Activated naive CD8-positive, alpha-beta T cell treated with anti-CD3 and anti-CD28 coated beads for 36 hours (primary cell): ENCODE measurements at regions not wholly inside any gene's neighbourhood (a gene's known extent, or its start where the extent isn't known, plus 50 kb on each side); places are given as distances from the start of the nearest gene placed in this dataset.

Source experiments
- DNase-seq: peaks from one replicate; pipeline ENCODE4 v3.0.0; 2021
- H3K27ac Mint-ChIP-seq: one replicate; pipeline ENCODE4 v1.8.0; 2022; ENCODE audit warnings: mild to moderate bottlenecking, moderate library complexity, mixed read lengths
- H3K27me3 Mint-ChIP-seq: one replicate; pipeline ENCODE4 v1.8.0; 2022; ENCODE audit warnings: mild to moderate bottlenecking, mixed read lengths
- H3K36me3 Mint-ChIP-seq: one replicate; pipeline ENCODE4 v1.8.0; 2021; ENCODE audit warnings: mild to moderate bottlenecking, mixed read lengths
- H3K4me1 Mint-ChIP-seq: one replicate; pipeline ENCODE4 v1.8.0; 2021; ENCODE audit warnings: mixed read lengths
- H3K4me3 Mint-ChIP-seq: one replicate; pipeline ENCODE4 v1.8.0; 2022; ENCODE audit warnings: mild to moderate bottlenecking, moderate library complexity, mixed read lengths
- H3K9me3 Mint-ChIP-seq: one replicate; pipeline ENCODE4 v1.8.0; 2022; ENCODE audit warnings: mixed read lengths

- DNase-seq, result no peak
- Mint-ChIP-seq H3K4me1 (no peaks in the 10 kb centered on the region), H3K4me3 (no peak overlapping the region), H3K9me3 (no peaks in the 10 kb centered on the region), H3K36me3 (no peaks in the 10 kb centered on the region), H3K27me3 (no peaks in the 10 kb centered on the region), H3K27ac (no peak overlapping the region)
Observed at GRCh38 chr12:113680868-113681267, 209.2 kb upstream of the LHX5 start.

DNA sequence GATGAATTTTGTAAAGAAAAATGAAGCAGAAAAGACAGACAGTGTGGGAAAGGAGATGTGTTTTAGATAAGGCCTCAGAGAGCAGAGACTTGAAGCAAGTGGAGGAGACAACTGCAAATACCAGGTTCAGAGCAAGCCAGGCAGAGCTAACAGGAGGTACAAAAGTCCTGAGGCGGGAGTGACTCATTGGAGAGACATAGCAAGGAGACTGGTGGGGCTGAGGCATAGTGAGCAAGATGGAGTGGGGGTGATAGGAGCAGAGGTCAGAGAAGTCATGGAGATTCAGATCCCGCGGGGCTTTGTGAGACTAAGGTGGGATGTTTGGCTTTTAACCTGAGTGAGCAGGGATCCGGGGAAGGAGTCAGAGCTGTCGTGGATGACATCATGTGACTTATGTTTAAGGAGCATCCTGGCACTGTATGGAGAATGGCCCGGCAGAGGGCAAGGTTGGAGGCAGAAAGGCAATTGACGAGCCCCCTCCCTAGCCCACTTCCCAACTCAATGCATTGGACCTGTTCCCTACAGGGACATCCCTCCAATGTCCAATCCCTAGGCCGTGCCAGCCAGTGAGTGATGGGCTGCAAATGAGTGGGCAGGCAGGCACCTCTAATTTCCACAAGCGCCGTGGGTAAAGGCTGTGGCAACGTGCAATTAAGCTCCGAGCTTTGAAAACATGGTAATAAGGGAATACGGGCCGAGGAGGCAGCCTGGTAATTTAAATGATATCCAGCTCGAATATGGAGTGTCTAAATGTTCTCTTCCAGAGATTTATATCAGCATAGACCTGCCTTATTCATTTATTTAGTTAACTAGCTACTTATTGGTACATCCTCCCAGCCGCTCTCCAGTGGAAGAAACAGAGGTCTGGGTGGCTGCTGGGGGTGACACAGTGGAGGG lies 206.8 kb upstream of the LHX5 start:
- H3K27ac Mint-ChIP-seq, result no peak overlapping the region
- H3K4me1 Mint-ChIP-seq, result no peaks in the 10 kb centered on the region
- H3K27me3 Mint-ChIP-seq, result peaks cover 6% of the 10 kb centered on the region
- DNase-seq, result no peak
- H3K36me3 Mint-ChIP-seq, result no peaks in the 10 kb centered on the region
- H3K9me3 Mint-ChIP-seq, result no peaks in the 10 kb centered on the region
- no peak overlapping the region for H3K4me3 Mint-ChIP-seq

- DNase-seq, result no peak
- Mint-ChIP-seq H3K27ac (no peak overlapping the region), H3K27me3 (peaks cover 13% of the 10 kb centered on the region), H3K4me1 (no peaks in the 10 kb centered on the region), H3K36me3 (no peaks in the 10 kb centered on the region), H3K9me3 (no peaks in the 10 kb centered on the region), H3K4me3 (no peak overlapping the region)
Observed at GRCh38 chr12:113676547-113676946, 204.9 kb upstream of the LHX5 start.

- Mint-ChIP-seq H3K4me3 (no peak overlapping the region), H3K4me1 (no peaks in the 10 kb centered on the region), H3K27ac (no peak overlapping the region), H3K27me3 (peaks cover 13% of the 10 kb centered on the region), H3K9me3 (no peaks in the 10 kb centered on the region), H3K36me3 (no peaks in the 10 kb centered on the region)
- no peak for DNase-seq
Observed at GRCh38 chr12:113676117-113676516, 204.4 kb upstream of the LHX5 start.

DNA sequence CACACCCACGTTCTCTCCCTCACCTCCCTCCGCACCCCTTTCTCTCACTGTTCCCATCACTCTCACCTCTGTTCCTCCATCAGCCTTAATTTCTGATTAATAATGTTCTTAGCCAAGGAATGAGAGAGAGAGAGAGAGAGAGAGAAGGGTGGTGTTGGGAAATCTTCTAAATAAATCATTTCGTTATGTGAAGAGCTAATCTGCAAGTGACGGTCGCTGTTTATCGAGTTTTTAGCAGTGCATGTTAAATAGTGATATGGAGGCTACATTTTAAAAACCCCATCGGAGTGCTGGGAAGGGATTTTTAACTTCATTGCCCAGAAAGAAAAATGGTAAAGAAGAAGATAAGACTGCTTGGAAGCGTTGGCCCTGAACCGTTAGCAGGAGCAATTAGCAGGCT lies 203.3 kb upstream of the LHX5 start:
- Mint-ChIP-seq H3K4me3 (no peak overlapping the region), H3K4me1 (no peaks in the 10 kb centered on the region), H3K27me3 (peaks cover 18% of the 10 kb centered on the region), H3K9me3 (no peaks in the 10 kb centered on the region), H3K36me3 (no peaks in the 10 kb centered on the region), H3K27ac (no peak overlapping the region)
- DNase-seq, result no peak

DNA sequence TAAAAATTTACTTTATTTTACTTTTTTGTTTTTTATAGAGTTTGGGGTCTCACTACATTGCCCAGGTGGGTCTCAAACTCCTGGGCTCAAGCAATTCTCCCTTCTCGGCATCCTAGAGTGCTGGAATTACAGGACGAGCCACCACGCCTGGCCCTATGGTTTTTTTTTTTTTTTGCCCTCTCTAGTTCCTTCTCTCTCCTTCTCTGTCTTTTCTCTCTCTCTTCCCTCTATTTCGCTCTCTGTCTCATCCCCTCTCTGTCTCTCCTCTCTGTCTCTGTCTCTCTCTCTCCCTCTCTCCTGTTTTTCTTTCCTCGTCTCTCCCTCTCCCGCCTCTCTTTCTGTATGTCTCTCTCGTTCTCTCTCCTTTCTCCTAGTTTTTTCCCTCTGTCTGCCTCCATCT lies 202.6 kb upstream of the LHX5 start:
- Mint-ChIP-seq H3K9me3 (no peaks in the 10 kb centered on the region), H3K27ac (no peak overlapping the region), H3K4me3 (no peak overlapping the region), H3K4me1 (no peaks in the 10 kb centered on the region), H3K36me3 (no peaks in the 10 kb centered on the region), H3K27me3 (peaks cover 24% of the 10 kb centered on the region)
- DNase-seq, result no peak

DNA sequence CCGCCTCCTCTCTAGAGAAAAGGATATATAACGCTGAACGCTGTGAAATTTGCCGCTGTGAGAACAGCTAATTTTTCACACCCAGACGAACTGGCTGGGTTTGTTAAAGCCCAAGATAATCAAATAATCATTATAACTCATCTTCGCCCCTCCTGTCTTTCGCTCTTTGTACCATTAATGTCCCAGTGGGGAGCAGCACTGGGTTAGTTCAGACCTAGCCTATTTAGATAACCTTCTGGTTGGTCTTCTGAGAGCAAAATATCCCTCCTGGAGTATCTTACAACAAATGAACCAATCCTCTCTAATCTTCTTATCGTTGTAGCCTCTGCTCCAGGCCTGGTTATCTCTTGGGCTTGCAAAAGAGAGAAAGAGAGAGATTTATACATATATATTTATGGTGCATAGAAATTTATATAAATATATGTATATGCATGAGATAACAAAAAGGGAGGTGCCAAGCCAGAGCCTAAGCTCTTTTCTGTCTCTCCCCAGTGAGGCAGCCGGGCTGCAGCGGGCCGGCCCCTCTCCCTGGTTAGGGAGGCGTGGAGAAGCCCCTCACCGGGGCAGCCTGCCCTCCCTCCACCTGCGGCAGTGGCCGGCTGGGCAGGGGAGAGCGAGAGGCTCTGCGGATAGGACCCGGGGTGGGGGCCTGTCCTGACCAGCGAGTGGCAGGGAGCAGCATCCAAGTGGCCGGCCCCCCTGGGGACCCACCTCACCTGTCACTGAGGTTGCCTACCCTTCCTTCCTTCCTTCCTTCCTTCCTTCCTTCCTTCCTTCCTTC lies 202.0 kb upstream of the LHX5 start:
- H3K9me3 Mint-ChIP-seq, result no peaks in the 10 kb centered on the region
- H3K27me3 Mint-ChIP-seq, result peaks cover 24% of the 10 kb centered on the region
- no peaks in the 10 kb centered on the region for H3K36me3 Mint-ChIP-seq
- no peaks in the 10 kb centered on the region for H3K4me1 Mint-ChIP-seq
- no peak for DNase-seq
- no peak overlapping the region for H3K27ac Mint-ChIP-seq
- H3K4me3 Mint-ChIP-seq, result no peak overlapping the region

DNA sequence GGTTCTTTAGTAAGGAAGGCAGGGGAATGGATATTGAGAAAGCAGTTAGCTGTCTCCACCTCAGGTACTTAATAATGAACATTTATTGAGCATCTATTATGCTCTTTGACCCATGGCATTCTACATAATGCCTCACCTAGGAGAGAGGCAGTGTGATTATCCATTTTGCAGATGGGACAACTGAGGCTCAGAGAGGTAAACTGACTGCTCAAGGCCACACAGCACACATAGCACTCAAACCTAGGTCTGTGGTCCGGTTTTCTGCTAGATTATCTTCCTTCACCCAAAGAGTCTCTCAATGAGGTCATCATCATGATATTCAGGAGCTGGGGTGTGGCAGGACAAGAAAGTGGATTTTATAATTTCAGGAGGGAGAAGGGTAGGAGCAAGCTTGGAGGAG lies 199.1 kb upstream of the LHX5 start:
- DNase-seq, result no peak
- Mint-ChIP-seq H3K27ac (no peak overlapping the region), H3K4me1 (no peaks in the 10 kb centered on the region), H3K9me3 (no peaks in the 10 kb centered on the region), H3K4me3 (no peak overlapping the region), H3K36me3 (no peaks in the 10 kb centered on the region), H3K27me3 (peaks cover 39% of the 10 kb centered on the region)

DNA sequence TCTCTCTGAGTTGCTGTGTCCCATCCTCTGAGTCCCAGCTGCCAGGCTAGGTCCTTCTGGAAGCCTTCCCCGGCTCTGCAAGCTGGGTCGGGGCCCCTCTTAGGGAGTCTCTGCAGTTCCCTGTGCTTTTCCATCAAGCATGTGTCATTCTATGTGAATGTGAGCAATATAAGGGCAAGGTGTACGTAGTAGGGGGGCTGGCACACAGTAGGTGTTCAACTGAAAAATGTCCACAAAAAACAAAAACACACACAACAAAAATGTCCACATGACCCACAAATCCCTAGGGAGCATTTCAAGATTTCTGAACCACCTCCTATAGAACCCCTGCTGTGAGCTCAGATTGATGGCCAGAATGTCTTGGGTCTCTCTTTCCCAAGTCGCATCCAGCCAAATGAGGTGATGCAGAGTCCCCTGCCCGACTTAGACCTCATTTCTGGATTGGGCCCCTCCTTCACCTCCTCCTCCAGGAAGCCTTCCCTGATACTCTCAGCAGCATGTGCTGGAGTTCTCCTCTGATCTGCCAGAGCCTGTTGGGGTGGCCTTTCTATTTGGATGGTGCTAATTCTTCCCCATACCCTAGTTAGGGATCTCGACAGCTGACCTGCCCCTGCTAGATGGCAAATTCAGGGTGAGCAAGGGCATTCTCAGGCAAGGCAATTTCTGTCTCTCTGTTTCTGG lies 196.1 kb upstream of the LHX5 start:
- H3K4me3 Mint-ChIP-seq, result no peak overlapping the region
- no peaks in the 10 kb centered on the region for H3K4me1 Mint-ChIP-seq
- H3K27me3 Mint-ChIP-seq, result peaks cover 30% of the 10 kb centered on the region
- no peak for DNase-seq
- H3K36me3 Mint-ChIP-seq, result no peaks in the 10 kb centered on the region
- H3K27ac Mint-ChIP-seq, result no peak overlapping the region
- no peaks in the 10 kb centered on the region for H3K9me3 Mint-ChIP-seq

- no peak overlapping the region for H3K4me3 Mint-ChIP-seq
- H3K36me3 Mint-ChIP-seq, result no peaks in the 10 kb centered on the region
- no peaks in the 10 kb centered on the region for H3K9me3 Mint-ChIP-seq
- H3K27me3 Mint-ChIP-seq, result peaks cover 30% of the 10 kb centered on the region
- H3K4me1 Mint-ChIP-seq, result no peaks in the 10 kb centered on the region
- no peak for DNase-seq
- H3K27ac Mint-ChIP-seq, result no peak overlapping the region
Observed at GRCh38 chr12:113667095-113667494, 195.4 kb upstream of the LHX5 start.

DNA sequence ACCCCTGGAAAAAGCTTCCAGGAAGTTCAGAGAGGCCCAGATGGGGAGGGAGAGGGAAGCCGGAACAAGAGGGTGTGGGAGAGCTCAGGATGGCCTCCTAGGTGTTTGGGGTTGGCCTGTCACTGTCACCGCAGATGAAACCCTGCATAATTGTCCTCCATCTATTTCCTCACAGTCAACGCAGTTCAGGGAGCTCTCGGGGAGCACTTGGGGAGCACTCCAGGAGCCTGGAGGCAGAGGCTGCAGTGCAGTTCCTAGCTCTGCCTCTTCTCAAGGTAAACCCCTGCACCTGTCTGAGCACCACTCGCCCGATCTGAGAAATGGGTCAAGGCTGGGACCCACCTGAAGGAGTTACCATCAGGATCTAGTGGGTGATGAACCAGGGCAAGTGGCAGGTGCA lies 194.6 kb upstream of the LHX5 start:
- Mint-ChIP-seq H3K9me3 (no peaks in the 10 kb centered on the region), H3K4me1 (no peaks in the 10 kb centered on the region), H3K27me3 (peaks cover 30% of the 10 kb centered on the region), H3K27ac (no peak overlapping the region), H3K36me3 (no peaks in the 10 kb centered on the region), H3K4me3 (no peak overlapping the region)
- DNase-seq, result no peak

DNA sequence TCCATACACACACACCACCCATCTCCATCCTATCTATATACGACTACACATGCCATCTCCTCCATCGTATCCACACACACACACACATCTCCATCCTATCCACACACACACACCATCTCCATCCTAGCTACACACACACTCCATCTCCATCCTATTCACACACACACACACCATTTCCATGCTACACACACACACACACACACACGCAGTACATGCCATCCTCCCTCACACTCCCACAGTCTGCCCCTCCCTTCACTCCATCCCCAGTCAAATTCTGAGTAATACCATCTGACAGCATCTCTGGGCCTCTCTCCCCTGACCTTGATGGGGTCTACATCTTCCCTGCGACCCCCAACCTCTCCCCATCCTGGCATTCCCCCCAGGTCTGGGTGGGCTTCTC lies 193.8 kb upstream of the LHX5 start:
- H3K36me3 Mint-ChIP-seq, result no peaks in the 10 kb centered on the region
- no peak overlapping the region for H3K27ac Mint-ChIP-seq
- DNase-seq, result no peak
- no peaks in the 10 kb centered on the region for H3K4me1 Mint-ChIP-seq
- peaks cover 30% of the 10 kb centered on the region for H3K27me3 Mint-ChIP-seq
- H3K4me3 Mint-ChIP-seq, result no peak overlapping the region
- no peaks in the 10 kb centered on the region for H3K9me3 Mint-ChIP-seq

- Mint-ChIP-seq H3K36me3 (no peaks in the 10 kb centered on the region), H3K27ac (no peak overlapping the region), H3K4me1 (no peaks in the 10 kb centered on the region), H3K4me3 (no peak overlapping the region), H3K9me3 (no peaks in the 10 kb centered on the region), H3K27me3 (peaks cover 22% of the 10 kb centered on the region)
- DNase-seq, result no peak
Observed at GRCh38 chr12:113664224-113664681, 192.6 kb upstream of the LHX5 start.

DNA sequence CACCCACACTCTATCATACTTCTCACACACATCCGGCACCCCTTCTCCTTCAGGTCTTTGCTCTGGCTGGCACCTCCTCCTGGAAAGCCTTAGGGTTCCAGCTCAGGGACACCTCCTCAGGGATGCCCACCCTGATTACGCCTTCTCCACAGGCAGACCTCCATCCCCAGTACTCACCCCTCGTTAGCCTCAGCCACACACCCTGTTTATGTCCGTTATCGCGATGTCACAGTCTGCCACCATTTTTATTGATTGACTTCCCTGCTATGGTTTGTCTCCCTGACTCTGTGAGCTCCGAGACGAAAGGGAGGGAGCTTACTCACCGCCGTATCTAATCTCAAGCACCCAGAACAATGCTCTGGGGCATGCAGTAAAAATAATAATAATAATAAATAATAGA lies 191.7 kb upstream of the LHX5 start:
- no peaks in the 10 kb centered on the region for H3K36me3 Mint-ChIP-seq
- no peak overlapping the region for H3K4me3 Mint-ChIP-seq
- H3K9me3 Mint-ChIP-seq, result no peaks in the 10 kb centered on the region
- no peaks in the 10 kb centered on the region for H3K4me1 Mint-ChIP-seq
- no peak overlapping the region for H3K27ac Mint-ChIP-seq
- H3K27me3 Mint-ChIP-seq, result peaks cover 25% of the 10 kb centered on the region
- DNase-seq, result no peak

DNA sequence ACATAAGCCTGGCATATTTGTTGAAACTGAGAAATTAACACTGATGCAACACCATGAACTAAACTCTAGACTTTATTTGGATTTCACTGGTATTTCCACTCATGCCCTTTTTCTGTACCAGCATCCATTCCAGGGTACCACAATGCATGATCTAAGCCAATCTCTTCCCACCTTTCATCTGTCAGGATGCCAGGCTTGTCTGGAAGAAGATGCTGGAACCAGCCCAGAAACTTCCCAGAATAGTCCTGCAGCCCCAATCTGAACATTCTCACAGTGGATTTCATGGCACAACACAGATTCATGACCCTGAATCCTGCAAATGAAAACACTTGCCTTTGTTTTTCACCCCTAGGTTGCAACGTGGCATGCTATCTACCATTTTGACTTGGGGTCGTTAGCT lies 189.3 kb upstream of the LHX5 start:
- H3K27ac Mint-ChIP-seq, result no peak overlapping the region
- no peak overlapping the region for H3K4me3 Mint-ChIP-seq
- H3K9me3 Mint-ChIP-seq, result peaks cover 4% of the 10 kb centered on the region
- H3K36me3 Mint-ChIP-seq, result no peaks in the 10 kb centered on the region
- DNase-seq, result no peak
- no peaks in the 10 kb centered on the region for H3K4me1 Mint-ChIP-seq
- peaks cover 12% of the 10 kb centered on the region for H3K27me3 Mint-ChIP-seq
